ENCODE measurements at regions not wholly inside any gene's neighbourhood (a gene's known extent, or its start where the extent isn't known, plus 50 kb on each side); places are given as distances from the start of the nearest gene placed in this dataset.

- Histone ChIP-seq H3K4me3 (ENCODE audit: low read length) (no peak overlapping the region), H3K4me1 (ENCODE audit: insufficient read depth, low read length) (peaks cover 13% of the 10 kb centered on the region), H3K36me3 (ENCODE audit: insufficient read depth, low read length) (no peaks in the 10 kb centered on the region), H3K9ac (ENCODE audit: low read depth, low read length) (no peak overlapping the region), H3K27me3 (ENCODE audit: insufficient read depth, low read length) (no peaks in the 10 kb centered on the region), H3K9me3 (ENCODE audit: insufficient read depth, low read depth, low read length) (no peaks in the 10 kb centered on the region), H3K27ac (ENCODE audit: low read depth, low read length) (no peak overlapping the region)
- WGBS, result 97% methylated on average over 16 of the region's 16 CpGs
Measured at GRCh38 chr4:186919340-186919739, 195.7 kb upstream of the FAT1 start.

- no peak overlapping the region for H3K9ac ChIP-seq (ENCODE audit: low read depth, low read length)
- no peak overlapping the region for H3K27ac ChIP-seq (ENCODE audit: low read depth, low read length)
- 91% methylated on average over 2 of the region's 2 CpGs for WGBS
Measured at GRCh38 chr4:186920483-186920882, 196.8 kb upstream of the FAT1 start.

GRCh38 chr4:186920992-186921391, 197.3 kb upstream of the FAT1 start:
- WGBS, result 80% methylated on average over 5 of the region's 5 CpGs
- no peaks in the 10 kb centered on the region for H3K36me3 ChIP-seq (ENCODE audit: insufficient read depth, low read length)
- peaks cover 2% of the 10 kb centered on the region; the same call in 1 of the 2 replicates for H3K4me1 ChIP-seq (ENCODE audit: insufficient read depth, low read length)
- H3K9ac ChIP-seq (ENCODE audit: low read depth, low read length), result no peak overlapping the region
- H3K27me3 ChIP-seq (ENCODE audit: insufficient read depth, low read length), result no peaks in the 10 kb centered on the region
- H3K9me3 ChIP-seq (ENCODE audit: insufficient read depth, low read depth, low read length), result no peaks in the 10 kb centered on the region
- no peak overlapping the region for H3K4me3 ChIP-seq (ENCODE audit: low read length)
- H3K27ac ChIP-seq (ENCODE audit: low read depth, low read length), result no peak overlapping the region

More at GRCh38 chr4:186920483-186920882, 196.8 kb upstream of the FAT1 start:
- no peak overlapping the region for H3K4me3 ChIP-seq (ENCODE audit: low read length)
- no peaks in the 10 kb centered on the region for H3K36me3 ChIP-seq (ENCODE audit: insufficient read depth, low read length)
- H3K9me3 ChIP-seq (ENCODE audit: insufficient read depth, low read depth, low read length), result no peaks in the 10 kb centered on the region
- no peaks in the 10 kb centered on the region for H3K27me3 ChIP-seq (ENCODE audit: insufficient read depth, low read length)
- H3K4me1 ChIP-seq (ENCODE audit: insufficient read depth, low read length), result peaks cover 7% of the 10 kb centered on the region

- no peaks in the 10 kb centered on the region for H3K4me1 ChIP-seq (ENCODE audit: insufficient read depth, low read length)
- H3K4me3 ChIP-seq (ENCODE audit: low read length), result no peak overlapping the region
- no peaks in the 10 kb centered on the region for H3K9me3 ChIP-seq (ENCODE audit: insufficient read depth, low read depth, low read length)
- no peak overlapping the region for H3K9ac ChIP-seq (ENCODE audit: low read depth, low read length)
- H3K27me3 ChIP-seq (ENCODE audit: insufficient read depth, low read length), result no peaks in the 10 kb centered on the region
- H3K27ac ChIP-seq (ENCODE audit: low read depth, low read length), result no peak overlapping the region
- 93% methylated on average over 3 of the region's 4 CpGs for WGBS
- H3K36me3 ChIP-seq (ENCODE audit: insufficient read depth, low read length), result no peaks in the 10 kb centered on the region
Measured at GRCh38 chr4:186924723-186925122, 201.1 kb upstream of the FAT1 start.

- WGBS, result 85% methylated on average over 1 of the region's 2 CpGs
- Histone ChIP-seq H3K9me3 (ENCODE audit: insufficient read depth, low read depth, low read length) (no peaks in the 10 kb centered on the region), H3K27ac (ENCODE audit: low read depth, low read length) (no peak overlapping the region), H3K27me3 (ENCODE audit: insufficient read depth, low read length) (no peaks in the 10 kb centered on the region), H3K4me3 (ENCODE audit: low read length) (no peak overlapping the region), H3K4me1 (ENCODE audit: insufficient read depth, low read length) (no peaks in the 10 kb centered on the region; the same call in 1 of the 2 replicates), H3K36me3 (ENCODE audit: insufficient read depth, low read length) (no peaks in the 10 kb centered on the region), H3K9ac (ENCODE audit: low read depth, low read length) (no peak overlapping the region)
Measured at GRCh38 chr4:186927624-186928023, 204.0 kb upstream of the FAT1 start.

- Histone ChIP-seq H3K9me3 (ENCODE audit: insufficient read depth, low read depth, low read length) (no peaks in the 10 kb centered on the region), H3K36me3 (ENCODE audit: insufficient read depth, low read length) (no peaks in the 10 kb centered on the region), H3K27me3 (ENCODE audit: insufficient read depth, low read length) (no peaks in the 10 kb centered on the region), H3K4me1 (ENCODE audit: insufficient read depth, low read length) (no peaks in the 10 kb centered on the region; the same call in 1 of the 2 replicates), H3K4me3 (ENCODE audit: low read length) (no peak overlapping the region), H3K27ac (ENCODE audit: low read depth, low read length) (no peak overlapping the region), H3K9ac (ENCODE audit: low read depth, low read length) (no peak overlapping the region)
- 97% methylated on average over 15 of the region's 15 CpGs for WGBS
Measured at GRCh38 chr4:186930024-186930423, 206.4 kb upstream of the FAT1 start.

GRCh38 chr4:186931519-186931918, 207.9 kb upstream of the FAT1 start:
- no peak overlapping the region for H3K4me3 ChIP-seq (ENCODE audit: low read length)
- 100% methylated on average over 1 of the region's 2 CpGs for WGBS
- H3K9ac ChIP-seq (ENCODE audit: low read depth, low read length), result no peak overlapping the region
- no peaks in the 10 kb centered on the region for H3K36me3 ChIP-seq (ENCODE audit: insufficient read depth, low read length)
- no peaks in the 10 kb centered on the region; the same call in 1 of the 2 replicates for H3K4me1 ChIP-seq (ENCODE audit: insufficient read depth, low read length)
- H3K9me3 ChIP-seq (ENCODE audit: insufficient read depth, low read depth, low read length), result no peaks in the 10 kb centered on the region
- H3K27me3 ChIP-seq (ENCODE audit: insufficient read depth, low read length), result no peaks in the 10 kb centered on the region
- H3K27ac ChIP-seq (ENCODE audit: low read depth, low read length), result no peak overlapping the region

GRCh38 chr4:186932196-186932595, 208.5 kb upstream of the FAT1 start:
- WGBS, result 95% methylated on average over 5 of the region's 5 CpGs
- Histone ChIP-seq H3K9me3 (ENCODE audit: insufficient read depth, low read depth, low read length) (no peaks in the 10 kb centered on the region), H3K9ac (ENCODE audit: low read depth, low read length) (no peak overlapping the region), H3K4me3 (ENCODE audit: low read length) (no peak overlapping the region), H3K27ac (ENCODE audit: low read depth, low read length) (no peak overlapping the region), H3K27me3 (ENCODE audit: insufficient read depth, low read length) (no peaks in the 10 kb centered on the region), H3K36me3 (ENCODE audit: insufficient read depth, low read length) (no peaks in the 10 kb centered on the region), H3K4me1 (ENCODE audit: insufficient read depth, low read length) (no peaks in the 10 kb centered on the region; the same call in 1 of the 2 replicates)

- no peaks in the 10 kb centered on the region for H3K27me3 ChIP-seq (ENCODE audit: insufficient read depth, low read length)
- WGBS, result 94% methylated on average over 3 of the region's 4 CpGs
- no peak overlapping the region for H3K9ac ChIP-seq (ENCODE audit: low read depth, low read length)
- no peak overlapping the region for H3K27ac ChIP-seq (ENCODE audit: low read depth, low read length)
- no peaks in the 10 kb centered on the region; the same call in 1 of the 2 replicates for H3K4me1 ChIP-seq (ENCODE audit: insufficient read depth, low read length)
- H3K4me3 ChIP-seq (ENCODE audit: low read length), result no peak overlapping the region
- H3K36me3 ChIP-seq (ENCODE audit: insufficient read depth, low read length), result no peaks in the 10 kb centered on the region
- H3K9me3 ChIP-seq (ENCODE audit: insufficient read depth, low read depth, low read length), result no peaks in the 10 kb centered on the region
Measured at GRCh38 chr4:186932631-186933187, 209.1 kb upstream of the FAT1 start.

GRCh38 chr4:186934244-186934643, 210.6 kb upstream of the FAT1 start:
- WGBS, result 94% methylated on average over 10 of the region's 10 CpGs
- peaks cover 4% of the 10 kb centered on the region; the same call in 1 of the 2 replicates for H3K4me1 ChIP-seq (ENCODE audit: insufficient read depth, low read length)
- H3K4me3 ChIP-seq (ENCODE audit: low read length), result no peak overlapping the region

GRCh38 chr4:186934841-186935443, 211.3 kb upstream of the FAT1 start:
- Histone ChIP-seq H3K27me3 (ENCODE audit: insufficient read depth, low read length) (no peaks in the 10 kb centered on the region), H3K27ac (ENCODE audit: low read depth, low read length) (no peak overlapping the region), H3K9ac (ENCODE audit: low read depth, low read length) (no peak overlapping the region), H3K36me3 (ENCODE audit: insufficient read depth, low read length) (no peaks in the 10 kb centered on the region), H3K4me3 (ENCODE audit: low read length) (no peak overlapping the region), H3K9me3 (ENCODE audit: insufficient read depth, low read depth, low read length) (no peaks in the 10 kb centered on the region), H3K4me1 (ENCODE audit: insufficient read depth, low read length) (peaks cover 10% of the 10 kb centered on the region; the same call in 1 of the 2 replicates)
- WGBS, result 96% methylated on average over 8 of the region's 8 CpGs

More at GRCh38 chr4:186934244-186934643, 210.6 kb upstream of the FAT1 start:
- Histone ChIP-seq H3K36me3 (ENCODE audit: insufficient read depth, low read length) (no peaks in the 10 kb centered on the region), H3K9ac (ENCODE audit: low read depth, low read length) (no peak overlapping the region), H3K9me3 (ENCODE audit: insufficient read depth, low read depth, low read length) (no peaks in the 10 kb centered on the region), H3K27me3 (ENCODE audit: insufficient read depth, low read length) (no peaks in the 10 kb centered on the region), H3K27ac (ENCODE audit: low read depth, low read length) (no peak overlapping the region)

All from HUES64 (cell line).